C4-2B (cell line): ENCODE measurements at regions not wholly inside any gene's neighbourhood (a gene's known extent, or its start where the extent isn't known, plus 50 kb on each side); places are given as distances from the start of the nearest gene placed in this dataset.

Experiments
- ZFX ChIP-seq: fragments of 450-650 bp; IDR thresholded peaks from 2 replicates; pipeline ENCODE4 v1.6.1; 2017
- TF ChIP-seq, protein P1 (sequence below): fragments of 450-650 bp; conservative IDR thresholded peaks from 2 replicates; pipeline ENCODE4 v1.5.1; 2017; ENCODE audit warnings: mild to moderate bottlenecking

DNA sequence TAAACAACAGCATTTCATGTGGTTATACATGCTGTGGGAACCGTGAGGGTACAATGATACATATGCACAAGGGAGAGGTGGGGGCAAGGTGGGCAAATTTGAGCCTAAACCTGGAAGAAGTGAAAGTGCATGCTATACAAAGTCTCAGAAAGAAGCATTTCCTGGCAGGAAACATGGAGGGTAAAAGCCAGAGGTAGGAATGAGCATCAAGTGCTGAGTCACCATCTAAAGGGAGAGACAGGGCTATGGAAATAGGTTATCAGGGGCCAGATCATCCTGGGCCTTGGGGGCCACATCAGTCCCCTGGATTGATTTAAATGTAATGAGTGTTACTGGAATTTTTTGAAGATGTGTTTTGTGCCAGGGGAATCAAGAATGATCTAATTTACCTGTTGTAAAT, 60.1 kb upstream of the DAB1 start:
- TF ChIP-seq, protein P1, sequence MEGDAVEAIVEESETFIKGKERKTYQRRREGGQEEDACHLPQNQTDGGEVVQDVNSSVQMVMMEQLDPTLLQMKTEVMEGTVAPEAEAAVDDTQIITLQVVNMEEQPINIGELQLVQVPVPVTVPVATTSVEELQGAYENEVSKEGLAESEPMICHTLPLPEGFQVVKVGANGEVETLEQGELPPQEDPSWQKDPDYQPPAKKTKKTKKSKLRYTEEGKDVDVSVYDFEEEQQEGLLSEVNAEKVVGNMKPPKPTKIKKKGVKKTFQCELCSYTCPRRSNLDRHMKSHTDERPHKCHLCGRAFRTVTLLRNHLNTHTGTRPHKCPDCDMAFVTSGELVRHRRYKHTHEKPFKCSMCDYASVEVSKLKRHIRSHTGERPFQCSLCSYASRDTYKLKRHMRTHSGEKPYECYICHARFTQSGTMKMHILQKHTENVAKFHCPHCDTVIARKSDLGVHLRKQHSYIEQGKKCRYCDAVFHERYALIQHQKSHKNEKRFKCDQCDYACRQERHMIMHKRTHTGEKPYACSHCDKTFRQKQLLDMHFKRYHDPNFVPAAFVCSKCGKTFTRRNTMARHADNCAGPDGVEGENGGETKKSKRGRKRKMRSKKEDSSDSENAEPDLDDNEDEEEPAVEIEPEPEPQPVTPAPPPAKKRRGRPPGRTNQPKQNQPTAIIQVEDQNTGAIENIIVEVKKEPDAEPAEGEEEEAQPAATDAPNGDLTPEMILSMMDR = no peak
- TF ChIP-seq ZFX = no peak
